A549 (cell line): ENCODE measurements at regions not wholly inside any gene's neighbourhood (a gene's known extent, or its start where the extent isn't known, plus 50 kb on each side); places are given as distances from the start of the nearest gene placed in this dataset.

Experiments
- ATAC-seq, 2 experiments: fragments of 200-7000 bp in 1 of 2; fragments of >200 bp in 1 of 2; cut with Nextera tagmentation in 1 of 2; cut with Tn5 transposase in 1 of 2; 3 replicates each; pipeline versions ENCODE4 v1.8.0 to v1.9.1; 2018 to 2020; ENCODE audit warnings: mild to moderate bottlenecking in 1 of 2, moderate library complexity in 1 of 2
- CTCF ChIA-PET: fragments of 300-600 bp; sonication (Branson Sonifier 250); formaldehyde crosslinking; extraction: SDS; loops from one replicate; lab custom pipeline; 2021; ENCODE audit warnings: antibody characterized with exemption, inconsistent platforms; lab: Yijun Ruan, JAX
- POLR2A ChIA-PET: fragments of 350-600 bp; formaldehyde crosslinking; extraction: SDS; loops from one replicate; lab custom pipeline; 2021; ENCODE audit warnings: antibody characterized with exemption, inconsistent platforms; lab: Yijun Ruan, JAX
- DNase-seq, 2 experiments: peaks; one replicate each; pipeline versions ENCODE4 v3.0.0 to v3.0.0-alpha.2; 2011 to 2016; ENCODE audit warnings: low read depth in 1 of 2, low spot score in 1 of 2
- FAIRE-seq: peaks from 2 replicates; lab custom pipeline; 2011; peaks lifted over from hg19 to GRCh38; lab: Jason Lieb, UNC
- H3K27ac ChIP-seq, 2 experiments: fragments of >200 bp; sonication (Bioruptor Twin); formaldehyde crosslinking; 3 replicates each; pipeline ENCODE4 v1.5.1; 2016 to 2017
- H3K4me1 ChIP-seq: fragments of >200 bp; sonication (Bioruptor Twin); formaldehyde crosslinking; 3 replicates; pipeline ENCODE4 v1.6.1; 2016
- H3K4me2 ChIP-seq: fragments of >200 bp; sonication (Bioruptor Twin); formaldehyde crosslinking; 3 replicates; pipeline ENCODE4 v1.6.1; 2016
- H3K4me3 ChIP-seq: fragments of >200 bp; sonication (Bioruptor Twin); formaldehyde crosslinking; 3 replicates; pipeline ENCODE4 v1.5.1; 2016
- H3K9me3 ChIP-seq: fragments of >200 bp; sonication (Bioruptor Twin); formaldehyde crosslinking; 3 replicates; pipeline ENCODE4 v1.6.1; 2016
- ATOH8 ChIP-seq: fragments of 250-450 bp; sonication (Bioruptor Pico); IDR thresholded peaks from 2 replicates; pipeline ENCODE4 v1.5.0; 2020; ENCODE audit warnings: low read depth, mild to moderate bottlenecking, moderate library complexity
- CBX2 ChIP-seq: fragments of 200-600 bp; sonication (generic); IDR thresholded peaks from 2 replicates; pipeline ENCODE4 v1.6.1; 2016; ENCODE audit warnings: low read depth, mild to moderate bottlenecking, borderline replicate concordance
- CBX8 ChIP-seq: fragments of 200-600 bp; sonication (generic); IDR thresholded peaks from 2 replicates; pipeline ENCODE4 v1.6.1; 2016
- CEBPB ChIP-seq, 2 experiments: fragments of >200 bp in 1 of 2; sonication (Bioruptor Twin) in 1 of 2; formaldehyde crosslinking in 1 of 2; IDR thresholded peaks; 2 replicates each; pipeline ENCODE4 v1.6.1; 2012 to 2016
- FOSL2 ChIP-seq, 2 experiments: fragments of 450-650 bp in 1 of 2; fragments of >200 bp in 1 of 2; sonication (Bioruptor Twin) in 1 of 2; formaldehyde crosslinking; IDR thresholded peaks; 2 replicates each; pipeline versions ENCODE4 v1.5.0 to v1.6.1; 2016 to 2020; ENCODE audit warnings: mild to moderate bottlenecking in 1 of 2, moderate library complexity in 1 of 2
- HOXB13 ChIP-seq: fragments of 250-450 bp; sonication (Bioruptor Pico); IDR thresholded peaks from 2 replicates; pipeline ENCODE4 v1.5.0; 2020; ENCODE audit warnings: low read depth, mild to moderate bottlenecking, moderate library complexity
- HOXB5 ChIP-seq: fragments of 250-450 bp; sonication (Bioruptor Pico); IDR thresholded peaks from 2 replicates; pipeline ENCODE4 v1.5.0; 2020; ENCODE audit warnings: mild to moderate bottlenecking, moderate library complexity
- JUN ChIP-seq, 2 experiments: fragments of >200 bp; sonication (Bioruptor Twin); formaldehyde crosslinking; IDR thresholded peaks; 2 replicates in 1 of 2; 3 replicates in 1 of 2; pipeline ENCODE4 v1.6.1; 2016 to 2017
- JUNB ChIP-seq: fragments of >200 bp; sonication (Bioruptor Twin); formaldehyde crosslinking; IDR thresholded peaks from 2 replicates; pipeline ENCODE4 v1.6.1; 2016
- MYC ChIP-seq: IDR thresholded peaks from 2 replicates; pipeline ENCODE4 v1.6.1; 2012; ENCODE audit warnings: mild to moderate bottlenecking, inconsistent platforms, low read length, improper control_type of control experiment, borderline replicate concordance
- REST ChIP-seq: fragments of 200-600 bp; sonication (generic); IDR thresholded peaks from 2 replicates; pipeline ENCODE4 v1.6.1; 2016; ENCODE audit warnings: antibody characterized with exemption, mild to moderate bottlenecking, moderate library complexity
- RNF2 ChIP-seq: fragments of 200-600 bp; sonication (generic); IDR thresholded peaks from 2 replicates; pipeline ENCODE4 v1.6.1; 2016; ENCODE audit warnings: low read depth, mild to moderate bottlenecking, antibody characterized with exemption, moderate library complexity, borderline replicate concordance
- SMC3 ChIP-seq: fragments of >200 bp; sonication (Bioruptor Twin); formaldehyde crosslinking; IDR thresholded peaks from 3 replicates; pipeline ENCODE4 v1.6.1; 2018; ENCODE audit warnings: inconsistent platforms
- SREBF2 ChIP-seq: fragments of 450-650 bp; IDR thresholded peaks from 2 replicates; pipeline ENCODE4 v1.6.1; 2014; ENCODE audit warnings: mild to moderate bottlenecking, moderate library complexity
- ZC3H11A ChIP-seq: fragments of 450-650 bp; IDR thresholded peaks from 2 replicates; pipeline ENCODE4 v1.6.1; 2014; ENCODE audit warnings: antibody characterized with exemption, mild to moderate bottlenecking
- ZFP36 ChIP-seq: fragments of 450-650 bp; IDR thresholded peaks from 2 replicates; pipeline ENCODE4 v1.6.1; 2014; ENCODE audit warnings: borderline replicate concordance; ENCODE audit not compliant: partially characterized antibody
- WGBS: methylation state at CpG from one replicate; pipeline ENCODE4 v1.1.6; 2017; ENCODE audit errors: missing lambda C conversion rate; 5-methylcytosine and 5-hydroxymethylcytosine counted together
- TF ChIP-seq, protein P1 (sequence below): IDR thresholded peaks from 2 replicates; pipeline ENCODE4 v1.6.1; 2012; ENCODE audit warnings: low read depth, borderline replicate concordance
- TF ChIP-seq, protein P2 (sequence below): fragments of 150-350 bp; IDR thresholded peaks from 2 replicates; pipeline ENCODE4 v1.6.1; 2014; ENCODE audit warnings: low read depth, mild to moderate bottlenecking, low read length

- ChIA-PET POLR2A (no interaction called here), CTCF (no interaction called here)
- FAIRE-seq (no peak), ATAC-seq (no peak), DNase-seq (no peak)
- H3K27ac ChIP-seq, result no peak overlapping the region
- TF ChIP-seq ZFP36 (no peak), SREBF2 (no peak), ZC3H11A (no peak), JUN (IDR thresholded peaks at IDR 0.05) (no peak), HOXB5 (CRISPR knock-in tag) (no peak), CBX8 (no peak), CEBPB (IDR thresholded peaks at IDR 0.05) (no peak)
- TF ChIP-seq, protein P1, sequence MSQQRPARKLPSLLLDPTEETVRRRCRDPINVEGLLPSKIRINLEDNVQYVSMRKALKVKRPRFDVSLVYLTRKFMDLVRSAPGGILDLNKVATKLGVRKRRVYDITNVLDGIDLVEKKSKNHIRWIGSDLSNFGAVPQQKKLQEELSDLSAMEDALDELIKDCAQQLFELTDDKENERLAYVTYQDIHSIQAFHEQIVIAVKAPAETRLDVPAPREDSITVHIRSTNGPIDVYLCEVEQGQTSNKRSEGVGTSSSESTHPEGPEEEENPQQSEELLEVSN, result no peak
- H3K4me1 ChIP-seq, result no peaks in the 10 kb centered on the region
- no peak overlapping the region for H3K4me3 ChIP-seq
- no peak overlapping the region for H3K4me2 ChIP-seq
- H3K9me3 ChIP-seq, result no peaks in the 10 kb centered on the region
Measured at GRCh38 chr4:65265526-65265925, 404.8 kb downstream of the EPHA5 start.

GRCh38 chr4:65259296-65259695, 411.0 kb downstream of the EPHA5 start:
- POLR2A ChIA-PET, result no interaction called here

More at GRCh38 chr4:65259296-65259695, 411.0 kb downstream of the EPHA5 start:
- CTCF ChIA-PET, result no interaction called here
- ATAC-seq, result no peak
- FAIRE-seq, result no peak
- H3K4me2 ChIP-seq, result no peak overlapping the region
- TF ChIP-seq FOSL2 (IDR thresholded peaks at IDR 0.05), result no peak
- TF ChIP-seq FOSL2 (CRISPR knock-in tag; IDR thresholded peaks at IDR 0.05), result no peak
- TF ChIP-seq JUN (IDR thresholded peaks at IDR 0.05), result no peak
- no peak for TF ChIP-seq MYC
- TF ChIP-seq, protein P2, sequence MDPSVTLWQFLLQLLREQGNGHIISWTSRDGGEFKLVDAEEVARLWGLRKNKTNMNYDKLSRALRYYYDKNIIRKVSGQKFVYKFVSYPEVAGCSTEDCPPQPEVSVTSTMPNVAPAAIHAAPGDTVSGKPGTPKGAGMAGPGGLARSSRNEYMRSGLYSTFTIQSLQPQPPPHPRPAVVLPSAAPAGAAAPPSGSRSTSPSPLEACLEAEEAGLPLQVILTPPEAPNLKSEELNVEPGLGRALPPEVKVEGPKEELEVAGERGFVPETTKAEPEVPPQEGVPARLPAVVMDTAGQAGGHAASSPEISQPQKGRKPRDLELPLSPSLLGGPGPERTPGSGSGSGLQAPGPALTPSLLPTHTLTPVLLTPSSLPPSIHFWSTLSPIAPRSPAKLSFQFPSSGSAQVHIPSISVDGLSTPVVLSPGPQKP, result no peak
- TF ChIP-seq ZC3H11A, result no peak
- no peak for TF ChIP-seq CEBPB (IDR thresholded peaks at IDR 0.05)
- TF ChIP-seq CBX2, result no peak
- no peak for TF ChIP-seq HOXB13 (CRISPR knock-in tag)
- TF ChIP-seq SMC3, result no peak
- TF ChIP-seq REST, result no peak
- no peak for TF ChIP-seq RNF2
- no peak for TF ChIP-seq ATOH8 (CRISPR knock-in tag)
- TF ChIP-seq JUNB, result no peak
- H3K27ac ChIP-seq, result no peak overlapping the region
- no peak for DNase-seq
- WGBS, result 41% methylated on average over 3 of the region's 3 CpGs
- H3K9me3 ChIP-seq, result no peaks in the 10 kb centered on the region
- no peaks in the 10 kb centered on the region for H3K4me1 ChIP-seq
- no peak overlapping the region for H3K4me3 ChIP-seq
